Medulla oblongata (tissue), 1 donor: ENCODE measurements at regions not wholly inside any gene's neighbourhood (a gene's known extent, or its start where the extent isn't known, plus 50 kb on each side); places are given as distances from the start of the nearest gene placed in this dataset.

ENCODE experiments used
- DNase-seq: peaks from one replicate; pipeline ENCODE4 v3.0.0-alpha.2; 2015; ENCODE audit errors: extremely low spot score

- no peak for DNase-seq
These were observed 183.8 kb downstream of the CCDC59 start for GRCh38 chr12:82174383-82174782.

GRCh38 chr12:82149045-82149444 is 209.1 kb downstream of the CCDC59 start:
- no peak for DNase-seq

- DNase-seq: no peak
These were observed 211.4 kb downstream of the CCDC59 start for GRCh38 chr12:82146740-82147139.

GRCh38 chr12:82144505-82144904 is 213.7 kb downstream of the CCDC59 start:
- DNase-seq: no peak

GRCh38 chr12:82132390-82132789 is 225.8 kb downstream of the CCDC59 start:
- DNase-seq: no peak

- DNase-seq: peak; percentile 35
These were observed 227.4 kb downstream of the CCDC59 start for GRCh38 chr12:82130762-82131161.

GRCh38 chr12:82124711-82125380 is 233.3 kb downstream of the CCDC59 start:
- no peak for DNase-seq

- no peak for DNase-seq
These were observed 236.6 kb downstream of the CCDC59 start for GRCh38 chr12:82121545-82121944.

- DNase-seq: no peak
These were observed 237.3 kb downstream of the CCDC59 start for GRCh38 chr12:82120901-82121300.

- DNase-seq: no peak
These were observed 248.9 kb downstream of the CCDC59 start for GRCh38 chr12:82109243-82109642.

GRCh38 chr12:82108615-82109014 is 249.6 kb downstream of the CCDC59 start:
- no peak for DNase-seq

GRCh38 chr12:82099216-82099615 is 259.0 kb downstream of the CCDC59 start:
- DNase-seq: no peak

GRCh38 chr12:82097877-82098276 is 260.3 kb downstream of the CCDC59 start:
- DNase-seq: no peak

GRCh38 chr12:82097438-82097837 is 260.7 kb downstream of the CCDC59 start:
- no peak for DNase-seq

- DNase-seq: no peak
These were observed 268.0 kb downstream of the CCDC59 start for GRCh38 chr12:82090165-82090564.

GRCh38 chr12:82089369-82090121 is 268.6 kb downstream of the CCDC59 start:
- DNase-seq: no peak

- DNase-seq: no peak
These were observed 275.7 kb downstream of the CCDC59 start for GRCh38 chr12:82082501-82082900.

GRCh38 chr12:82069931-82070514 is 288.2 kb downstream of the CCDC59 start:
- no peak for DNase-seq

- peak; percentile 18 for DNase-seq
These were observed 299.0 kb upstream of the PPFIA2 start for GRCh38 chr12:82058197-82058596.

- DNase-seq: peak; percentile 67
These were observed 298.6 kb upstream of the PPFIA2 start for GRCh38 chr12:82057770-82058169.

GRCh38 chr12:82055391-82055790 is 296.2 kb upstream of the PPFIA2 start:
- no peak for DNase-seq

- DNase-seq: no peak
These were observed 295.4 kb upstream of the PPFIA2 start for GRCh38 chr12:82054566-82054965.

GRCh38 chr12:82047446-82047845 is 288.3 kb upstream of the PPFIA2 start:
- DNase-seq: peak; percentile 44
